Mesendoderm (in vitro differentiated cells): ENCODE measurements at regions not wholly inside any gene's neighbourhood (a gene's known extent, or its start where the extent isn't known, plus 50 kb on each side); places are given as distances from the start of the nearest gene placed in this dataset.

Source experiments
- DNase-seq: peaks from one replicate; pipeline ENCODE4 v3.0.0; 2013
- H2AK5ac ChIP-seq: 2 replicates; pipeline ENCODE4 v1.6.1; 2013; ENCODE audit warnings: low read length, inconsistent platforms
- H2BK120ac ChIP-seq: 2 replicates; pipeline ENCODE4 v1.6.1; 2013; ENCODE audit warnings: low read depth, mild to moderate bottlenecking, low read length, moderate library complexity, mixed read lengths
- H2BK15ac ChIP-seq: replicated peaks from 2 replicates; pipeline ENCODE4 v1.6.1; 2013; ENCODE audit warnings: low read depth, mild to moderate bottlenecking, moderate library complexity
- H2BK5ac ChIP-seq: 2 replicates; pipeline ENCODE4 v1.6.1; 2013; ENCODE audit warnings: low read length, inconsistent platforms
- H3K18ac ChIP-seq: 2 replicates; pipeline ENCODE4 v1.6.1; 2013; ENCODE audit warnings: mild to moderate bottlenecking, low read length, mixed read lengths
- H3K23ac ChIP-seq: one replicate; pipeline ENCODE4 v1.6.1; 2013; ENCODE audit warnings: low read length
- H3K27ac ChIP-seq: 2 replicates; pipeline ENCODE4 v1.5.1; 2013; ENCODE audit warnings: low read depth, mild to moderate bottlenecking, inconsistent platforms, low read length, moderate library complexity
- H3K27me3 ChIP-seq: 2 replicates; pipeline ENCODE4 v1.6.1; 2013; ENCODE audit warnings: low read length, control low read depth, mild to moderate bottlenecking, inconsistent platforms; ENCODE audit not compliant: insufficient read depth, poor library complexity
- H3K36me3 ChIP-seq: 2 replicates; pipeline ENCODE4 v1.6.1; 2013; ENCODE audit warnings: low read length, inconsistent platforms; ENCODE audit not compliant: control insufficient read depth, insufficient read depth
- H3K4ac ChIP-seq: one replicate; pipeline ENCODE4 v1.6.1; 2013; ENCODE audit warnings: low read depth, mild to moderate bottlenecking, low read length, moderate library complexity
- H3K4me1 ChIP-seq: 2 replicates; pipeline ENCODE4 v1.6.1; 2013; ENCODE audit warnings: low read depth, low read length, inconsistent platforms; ENCODE audit not compliant: control insufficient read depth
- H3K4me2 ChIP-seq: 2 replicates; pipeline ENCODE4 v1.6.1; 2013; ENCODE audit warnings: low read length
- H3K4me3 ChIP-seq: 2 replicates; pipeline ENCODE4 v1.5.1; 2013; ENCODE audit warnings: mild to moderate bottlenecking, low read length
- H3K56ac ChIP-seq: one replicate; pipeline ENCODE4 v1.6.1; 2013; ENCODE audit warnings: low read length
- H3K79me1 ChIP-seq: 2 replicates; pipeline ENCODE4 v1.6.1; 2013; ENCODE audit warnings: low read length, inconsistent platforms
- H3K79me2 ChIP-seq: 2 replicates; pipeline ENCODE4 v1.6.1; 2013; ENCODE audit warnings: mild to moderate bottlenecking, low read length; ENCODE audit not compliant: control insufficient read depth, insufficient read depth
- H3K9ac ChIP-seq: 2 replicates; pipeline ENCODE4 v1.6.1; 2013; ENCODE audit warnings: low read length, inconsistent platforms
- H4K5ac ChIP-seq: one replicate; pipeline ENCODE4 v1.6.1; 2013; ENCODE audit warnings: low read length
- H4K8ac ChIP-seq: one replicate; pipeline ENCODE4 v1.6.1; 2013; ENCODE audit warnings: low read depth, mild to moderate bottlenecking, control low read depth, low read length, moderate library complexity
- WGBS: extraction: QIAGEN DNeasy Blood & Tissue Kit; methylation state at CpG from one replicate; pipeline ENCODE4 v1.1.7; 2013; ENCODE audit warnings: low lambda C conversion rate, missing lambda C conversion rate; ENCODE audit not compliant: insufficient coverage; ENCODE audit errors: extremely low coverage; 5-methylcytosine and 5-hydroxymethylcytosine counted together

GRCh38 chr3:103937094-103937493, 1429.6 kb upstream of the ALCAM start:
- no peak overlapping the region for H4K5ac ChIP-seq
- H3K79me2 ChIP-seq: no peaks in the 10 kb centered on the region
- H3K79me1 ChIP-seq: no peaks in the 10 kb centered on the region

GRCh38 chr3:103947062-103947461, 1419.6 kb upstream of the ALCAM start:
- Histone ChIP-seq H3K18ac (no peak overlapping the region), H3K79me2 (no peaks in the 10 kb centered on the region), H3K4me1 (no peaks in the 10 kb centered on the region), H3K4ac (no peak overlapping the region), H4K5ac (no peak overlapping the region), H3K27ac (no peak overlapping the region), H3K56ac (no peak overlapping the region), H3K4me3 (no peak overlapping the region), H2BK5ac (no peak overlapping the region), H3K23ac (no peak overlapping the region), H3K9ac (no peak overlapping the region), H2AK5ac (no peak overlapping the region), H4K8ac (no peak overlapping the region), H2BK15ac (no peak overlapping the region), H3K79me1 (no peaks in the 10 kb centered on the region), H3K36me3 (no peaks in the 10 kb centered on the region), H2BK120ac (no peak overlapping the region), H3K4me2 (no peak overlapping the region), H3K27me3 (no peaks in the 10 kb centered on the region)
- no CpG with 5 or more reads among the region's 2 CpGs for WGBS
- no peak for DNase-seq

More at GRCh38 chr3:103937094-103937493, 1429.6 kb upstream of the ALCAM start:
- no peak overlapping the region for H3K9ac ChIP-seq
- H3K27me3 ChIP-seq: no peaks in the 10 kb centered on the region
- H3K18ac ChIP-seq: no peak overlapping the region
- H2BK5ac ChIP-seq: no peak overlapping the region
- no peak for DNase-seq
- H4K8ac ChIP-seq: no peak overlapping the region
- no peak overlapping the region for H2BK15ac ChIP-seq
- no peaks in the 10 kb centered on the region for H3K4me1 ChIP-seq
- H3K4ac ChIP-seq: no peak overlapping the region
- H3K36me3 ChIP-seq: no peaks in the 10 kb centered on the region
- no peak overlapping the region for H2BK120ac ChIP-seq
- no peak overlapping the region for H3K27ac ChIP-seq
- H2AK5ac ChIP-seq: no peak overlapping the region
- H3K4me2 ChIP-seq: no peak overlapping the region
- no peak overlapping the region for H3K23ac ChIP-seq
- no peak overlapping the region for H3K4me3 ChIP-seq
- H3K56ac ChIP-seq: no peak overlapping the region

- Histone ChIP-seq H2AK5ac (no peak overlapping the region), H3K79me1 (no peaks in the 10 kb centered on the region), H3K36me3 (no peaks in the 10 kb centered on the region), H3K9ac (no peak overlapping the region), H2BK5ac (no peak overlapping the region), H3K4me2 (no peak overlapping the region), H3K56ac (no peak overlapping the region), H3K18ac (no peak overlapping the region), H2BK15ac (no peak overlapping the region), H3K4ac (no peak overlapping the region), H3K79me2 (no peaks in the 10 kb centered on the region), H2BK120ac (no peak overlapping the region), H3K4me1 (no peaks in the 10 kb centered on the region), H3K4me3 (no peak overlapping the region), H3K27ac (no peak overlapping the region), H3K23ac (no peak overlapping the region), H4K5ac (no peak overlapping the region), H4K8ac (no peak overlapping the region), H3K27me3 (no peaks in the 10 kb centered on the region)
- no peak for DNase-seq
- WGBS: no CpG with 5 or more reads among the region's 1 CpG
These were observed 1417.0 kb upstream of the ALCAM start for GRCh38 chr3:103949693-103950092.

DNA sequence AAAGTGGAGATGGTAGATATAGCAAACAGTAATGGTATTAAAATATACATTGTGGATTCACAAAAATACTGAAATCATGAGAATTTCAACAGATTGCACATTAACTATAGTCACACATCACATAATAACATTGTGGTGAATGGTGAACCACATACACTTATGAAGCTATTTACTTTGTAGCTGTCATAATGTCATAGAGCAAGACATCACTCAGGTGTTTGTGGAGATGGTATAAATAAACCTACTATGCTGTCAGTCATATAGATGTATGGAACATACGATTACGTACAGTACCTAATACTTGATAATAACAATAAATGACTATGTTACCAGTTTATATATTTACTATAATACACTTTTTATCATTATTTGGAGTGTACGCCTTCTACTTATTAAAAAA, 1416.0 kb upstream of the ALCAM start:
- Histone ChIP-seq H3K4me3 (no peak overlapping the region), H3K9ac (no peak overlapping the region), H4K8ac (no peak overlapping the region), H4K5ac (no peak overlapping the region), H3K79me1 (no peaks in the 10 kb centered on the region), H3K4ac (no peak overlapping the region), H3K56ac (no peak overlapping the region), H3K36me3 (no peaks in the 10 kb centered on the region), H2BK5ac (no peak overlapping the region), H2AK5ac (no peak overlapping the region), H3K18ac (no peak overlapping the region), H3K23ac (no peak overlapping the region), H3K79me2 (no peaks in the 10 kb centered on the region), H2BK120ac (no peak overlapping the region), H3K4me1 (no peaks in the 10 kb centered on the region), H2BK15ac (no peak overlapping the region), H3K4me2 (no peak overlapping the region), H3K27me3 (no peaks in the 10 kb centered on the region), H3K27ac (no peak overlapping the region)
- no CpG with 5 or more reads among the region's 3 CpGs for WGBS
- DNase-seq: no peak

- no peak overlapping the region for H3K4me2 ChIP-seq
- H2AK5ac ChIP-seq: no peak overlapping the region
- H3K4me1 ChIP-seq: no peaks in the 10 kb centered on the region
- H3K56ac ChIP-seq: no peak overlapping the region
- no peak overlapping the region for H2BK15ac ChIP-seq
- H3K79me2 ChIP-seq: no peaks in the 10 kb centered on the region
- H4K8ac ChIP-seq: no peak overlapping the region
- H3K4me3 ChIP-seq: no peak overlapping the region
- no CpG with 5 or more reads among the region's 2 CpGs for WGBS
- no peak overlapping the region for H3K9ac ChIP-seq
- H3K36me3 ChIP-seq: no peaks in the 10 kb centered on the region
- H3K18ac ChIP-seq: no peak overlapping the region
- DNase-seq: no peak
- no peak overlapping the region for H3K4ac ChIP-seq
- H3K27me3 ChIP-seq: no peaks in the 10 kb centered on the region
- H3K23ac ChIP-seq: no peak overlapping the region
- H4K5ac ChIP-seq: no peak overlapping the region
- H2BK120ac ChIP-seq: no peak overlapping the region
- no peaks in the 10 kb centered on the region for H3K79me1 ChIP-seq
- H3K27ac ChIP-seq: no peak overlapping the region
- H2BK5ac ChIP-seq: no peak overlapping the region
These were observed 1412.9 kb upstream of the ALCAM start for GRCh38 chr3:103953796-103954195.

GRCh38 chr3:103960819-103961218, 1405.9 kb upstream of the ALCAM start:
- no peak overlapping the region for H3K56ac ChIP-seq
- no peak overlapping the region for H3K23ac ChIP-seq
- no peak overlapping the region for H3K4me2 ChIP-seq
- H3K79me1 ChIP-seq: no peaks in the 10 kb centered on the region
- no peak overlapping the region for H3K18ac ChIP-seq
- DNase-seq: no peak
- H4K8ac ChIP-seq: no peak overlapping the region
- no peaks in the 10 kb centered on the region for H3K4me1 ChIP-seq
- H2BK15ac ChIP-seq: no peak overlapping the region
- H3K9ac ChIP-seq: no peak overlapping the region
- no peak overlapping the region for H3K27ac ChIP-seq
- no peak overlapping the region for H3K4me3 ChIP-seq
- H2BK120ac ChIP-seq: no peak overlapping the region
- H3K4ac ChIP-seq: no peak overlapping the region
- H3K27me3 ChIP-seq: no peaks in the 10 kb centered on the region
- H4K5ac ChIP-seq: no peak overlapping the region
- no peaks in the 10 kb centered on the region for H3K36me3 ChIP-seq
- H2BK5ac ChIP-seq: no peak overlapping the region
- H2AK5ac ChIP-seq: no peak overlapping the region
- no peaks in the 10 kb centered on the region for H3K79me2 ChIP-seq
